ENCODE measurements at regions not wholly inside any gene's neighbourhood (a gene's known extent, or its start where the extent isn't known, plus 50 kb on each side); places are given as distances from the start of the nearest gene placed in this dataset.
"Not testable (repeated sequence)": the region's sequence is repeated elsewhere in the genome, so short reads cannot be mapped to it uniquely, and the experiment has no call there.

- in situ Hi-C loops (cut with HindIII; ENCODE audit: low pct_unique_long_range_greater_than_20kb, low sequenced_read_pairs), result no loop called here
Observed at GRCh38 chr11:42841556-42841955, 470.2 kb upstream of the API5 start.

GRCh38 chr11:42849362-42849761 is 462.4 kb upstream of the API5 start:
- DNase-seq (ENCODE audit: low read depth), result no peak
- in situ Hi-C loops (cut with HindIII; ENCODE audit: low pct_unique_long_range_greater_than_20kb, low sequenced_read_pairs), result no loop called here

More at GRCh38 chr11:42841556-42841955, 470.2 kb upstream of the API5 start:
- DNase-seq (ENCODE audit: low read depth), result no peak

DNA sequence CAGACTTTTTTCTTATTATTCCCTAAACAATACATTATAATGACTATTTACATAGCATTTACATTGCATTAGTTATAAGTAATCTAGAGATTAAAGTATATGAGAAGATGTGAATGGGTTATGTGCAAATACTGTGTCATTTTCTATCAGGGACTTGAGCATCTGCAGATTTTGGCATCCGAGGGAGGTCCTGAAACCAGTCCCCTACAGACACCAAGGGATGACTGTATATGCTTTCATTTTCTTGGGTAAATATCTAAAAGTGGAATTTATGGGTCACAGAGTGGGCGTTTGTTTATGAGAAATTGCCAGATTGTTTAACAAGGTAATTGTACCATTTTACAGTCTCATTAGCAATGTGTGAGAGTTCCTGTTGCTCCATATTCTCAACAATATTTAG is 454.5 kb upstream of the API5 start:
- in situ Hi-C loops (cut with HindIII; ENCODE audit: low pct_unique_long_range_greater_than_20kb, low sequenced_read_pairs), result no loop called here
- DNase-seq (ENCODE audit: low read depth), result no peak

GRCh38 chr11:42870480-42870879 is 441.3 kb upstream of the API5 start:
- in situ Hi-C loops (cut with HindIII; ENCODE audit: low pct_unique_long_range_greater_than_20kb, low sequenced_read_pairs), result no loop called here
- no peak for DNase-seq (ENCODE audit: low read depth)

DNA sequence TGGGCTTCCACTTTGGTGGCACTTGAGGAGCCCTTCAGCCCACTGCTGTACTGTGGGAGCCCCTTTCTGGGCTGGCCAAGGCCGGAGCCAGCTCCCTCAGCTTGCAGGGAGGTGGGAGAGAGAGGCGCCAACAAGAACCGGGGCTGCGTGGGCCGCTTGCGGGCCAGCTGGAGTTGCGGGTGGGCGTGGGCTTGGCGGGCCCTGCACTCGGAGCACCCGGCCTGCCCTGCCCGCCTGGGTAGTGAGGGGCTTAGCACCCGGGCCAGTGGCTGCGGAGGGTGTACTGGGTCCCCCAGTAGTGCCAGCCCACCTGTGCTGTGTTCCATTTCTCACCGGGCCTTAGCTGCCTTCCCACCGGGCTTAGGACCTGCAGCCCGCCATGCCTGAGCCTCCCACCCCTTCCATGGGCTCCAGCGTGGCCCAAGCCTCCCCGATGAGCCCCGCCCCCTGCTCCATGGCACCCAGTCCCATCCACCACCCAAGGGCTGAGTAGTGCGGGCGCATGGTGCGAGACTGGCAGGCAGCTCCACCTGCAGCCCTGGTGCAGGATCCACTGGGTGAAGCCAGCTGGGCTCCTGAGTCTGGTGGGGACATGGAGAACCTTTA is 437.9 kb upstream of the API5 start:
- DNase-seq (ENCODE audit: low read depth); in situ Hi-C loops (cut with HindIII; ENCODE audit: low pct_unique_long_range_greater_than_20kb, low sequenced_read_pairs): not testable (repeated sequence)

- in situ Hi-C loops (cut with HindIII; ENCODE audit: low pct_unique_long_range_greater_than_20kb, low sequenced_read_pairs); DNase-seq (ENCODE audit: low read depth): not testable (repeated sequence)
Observed at GRCh38 chr11:42881335-42881734, 430.5 kb upstream of the API5 start.

- DNase-seq (ENCODE audit: low read depth), result no peak
- in situ Hi-C loops (cut with HindIII; ENCODE audit: low pct_unique_long_range_greater_than_20kb, low sequenced_read_pairs), result no loop called here
Observed at GRCh38 chr11:42890773-42891172, 421.0 kb upstream of the API5 start.

GRCh38 chr11:42901084-42901483 is 410.7 kb upstream of the API5 start:
- DNase-seq (ENCODE audit: low read depth), result no peak
- in situ Hi-C loops (cut with HindIII; ENCODE audit: low pct_unique_long_range_greater_than_20kb, low sequenced_read_pairs), result no loop called here

DNA sequence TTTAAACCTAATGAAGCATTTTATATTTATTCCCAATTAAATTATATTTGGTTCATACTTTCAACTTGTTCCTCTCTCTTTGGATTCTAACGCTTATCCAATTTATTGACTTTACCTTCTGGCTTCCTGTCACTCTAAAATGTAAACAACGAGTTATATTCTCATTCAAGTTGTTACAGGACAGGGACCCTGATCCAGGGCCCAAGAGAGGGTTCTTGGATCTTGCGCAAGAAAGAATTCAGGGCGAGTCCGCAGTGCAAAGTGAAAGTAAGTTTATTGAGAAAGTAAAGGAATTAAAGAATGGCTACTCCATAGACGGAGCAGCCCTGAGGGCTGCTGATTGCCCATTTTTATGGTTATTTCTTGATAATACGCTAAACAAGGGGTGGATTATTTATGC is 405.6 kb upstream of the API5 start:
- no peak for DNase-seq (ENCODE audit: low read depth)
- in situ Hi-C loops (cut with HindIII; ENCODE audit: low pct_unique_long_range_greater_than_20kb, low sequenced_read_pairs), result no loop called here

GRCh38 chr11:42913731-42914130 is 398.1 kb upstream of the API5 start:
- in situ Hi-C loops (cut with HindIII; ENCODE audit: low pct_unique_long_range_greater_than_20kb, low sequenced_read_pairs), result no loop called here

DNA sequence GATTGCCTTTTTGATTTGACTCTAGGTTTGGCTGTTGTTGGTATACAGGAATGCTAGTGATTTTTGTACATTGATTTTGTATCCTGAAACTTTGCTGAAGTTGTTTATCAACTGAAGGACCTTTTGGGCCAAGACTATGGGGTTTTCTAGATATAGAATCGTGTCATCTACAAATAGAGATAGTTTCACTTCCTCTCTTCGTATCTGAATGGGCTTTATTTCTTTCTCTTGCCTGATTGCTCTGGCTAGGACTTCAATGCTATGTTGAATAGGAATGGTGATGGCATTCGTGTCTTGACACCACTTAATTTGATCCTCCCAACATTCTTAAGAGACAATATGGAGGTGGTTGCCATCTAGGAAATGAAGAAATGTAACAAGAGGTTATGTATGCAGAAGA is 388.1 kb upstream of the API5 start:
- DNase-seq (ENCODE audit: low read depth), result no peak
- in situ Hi-C loops (cut with HindIII; ENCODE audit: low pct_unique_long_range_greater_than_20kb, low sequenced_read_pairs), result no loop called here

More at GRCh38 chr11:42913731-42914130, 398.1 kb upstream of the API5 start:
- no peak for DNase-seq (ENCODE audit: low read depth)

DNA sequence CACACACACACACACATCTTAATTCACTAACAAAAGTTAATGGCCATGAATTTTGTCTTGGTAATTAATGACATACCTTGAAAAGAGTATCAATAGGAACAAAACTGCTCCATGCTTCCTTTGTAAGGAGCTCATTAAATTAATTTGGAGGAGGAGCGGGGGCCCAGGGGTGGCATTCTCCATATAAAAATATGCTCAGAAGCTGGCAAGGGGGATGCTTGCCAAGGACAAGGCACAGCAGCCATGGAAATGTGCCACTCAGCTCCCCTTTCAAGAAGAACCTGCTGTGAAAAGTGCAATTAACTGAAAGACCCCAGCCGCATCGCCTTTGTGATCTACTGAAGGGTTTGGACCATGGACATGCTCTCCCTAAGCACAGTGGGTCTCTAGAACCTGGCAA is 385.9 kb upstream of the API5 start:
- in situ Hi-C loops (cut with HindIII; ENCODE audit: low pct_unique_long_range_greater_than_20kb, low sequenced_read_pairs), result no loop called here
- DNase-seq (ENCODE audit: low read depth), result no peak

GRCh38 chr11:42947405-42947804 is 364.4 kb upstream of the API5 start:
- no peak for DNase-seq (ENCODE audit: low read depth)
- in situ Hi-C loops (cut with HindIII; ENCODE audit: low pct_unique_long_range_greater_than_20kb, low sequenced_read_pairs), result no loop called here

GRCh38 chr11:42949738-42950376 is 361.9 kb upstream of the API5 start:
- DNase-seq (ENCODE audit: low read depth); in situ Hi-C loops (cut with HindIII; ENCODE audit: low pct_unique_long_range_greater_than_20kb, low sequenced_read_pairs): not testable (repeated sequence)

GRCh38 chr11:42951266-42951665 is 360.5 kb upstream of the API5 start:
- in situ Hi-C loops (cut with HindIII; ENCODE audit: low pct_unique_long_range_greater_than_20kb, low sequenced_read_pairs), result no loop called here
- DNase-seq (ENCODE audit: low read depth), result no peak

- DNase-seq (ENCODE audit: low read depth), result no peak
- in situ Hi-C loops (cut with HindIII; ENCODE audit: low pct_unique_long_range_greater_than_20kb, low sequenced_read_pairs), result no loop called here
Observed at GRCh38 chr11:42957831-42958230, 354.0 kb upstream of the API5 start.

DNA sequence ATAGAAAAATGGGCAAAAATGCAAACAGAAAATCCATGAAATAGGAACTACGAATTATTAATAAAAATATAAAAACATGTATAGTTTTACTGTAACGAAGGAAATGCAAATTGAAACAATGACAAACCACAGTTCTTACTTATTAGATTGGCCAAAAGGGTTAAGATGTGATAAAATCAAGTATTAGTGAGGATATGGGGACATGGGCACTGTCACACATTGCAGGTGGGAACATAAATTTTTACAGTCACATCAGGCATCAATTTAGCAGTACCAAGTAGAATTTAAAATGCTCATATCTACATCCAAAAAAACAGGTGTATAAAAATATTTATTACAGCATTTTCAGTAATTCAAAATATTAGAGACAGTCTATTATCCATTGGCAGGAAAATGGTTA is 353.2 kb upstream of the API5 start:
- in situ Hi-C loops (cut with HindIII; ENCODE audit: low pct_unique_long_range_greater_than_20kb, low sequenced_read_pairs), result no loop called here
- no peak for DNase-seq (ENCODE audit: low read depth)

DNA sequence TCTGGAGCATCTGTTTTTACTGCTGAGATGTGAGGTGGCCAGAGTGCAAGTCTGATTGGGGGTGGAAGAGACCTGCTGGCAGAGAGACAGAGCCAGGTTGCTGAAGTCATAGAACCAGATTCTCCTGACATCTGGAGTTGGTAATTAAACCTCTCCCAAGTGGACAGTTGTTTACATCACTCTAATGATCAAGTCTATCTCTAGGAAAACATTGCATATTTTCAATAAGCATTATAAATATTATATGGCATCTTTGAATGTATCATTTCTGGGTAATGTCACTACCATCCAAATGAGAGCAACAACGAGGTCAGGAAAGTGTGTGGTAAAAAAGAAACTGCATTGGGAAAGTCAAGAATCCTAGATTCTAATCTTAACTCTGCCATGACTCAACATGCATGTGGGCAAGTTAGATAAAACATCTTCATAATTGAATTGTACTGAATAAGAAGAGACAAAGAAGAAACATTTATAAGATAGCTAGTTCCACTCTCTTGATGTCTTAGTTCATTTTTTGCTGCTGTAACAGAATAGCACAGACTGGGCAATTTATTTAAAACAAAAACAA is 351.2 kb upstream of the API5 start:
- DNase-seq (ENCODE audit: low read depth), result no peak
- in situ Hi-C loops (cut with HindIII; ENCODE audit: low pct_unique_long_range_greater_than_20kb, low sequenced_read_pairs), result no loop called here

DNA sequence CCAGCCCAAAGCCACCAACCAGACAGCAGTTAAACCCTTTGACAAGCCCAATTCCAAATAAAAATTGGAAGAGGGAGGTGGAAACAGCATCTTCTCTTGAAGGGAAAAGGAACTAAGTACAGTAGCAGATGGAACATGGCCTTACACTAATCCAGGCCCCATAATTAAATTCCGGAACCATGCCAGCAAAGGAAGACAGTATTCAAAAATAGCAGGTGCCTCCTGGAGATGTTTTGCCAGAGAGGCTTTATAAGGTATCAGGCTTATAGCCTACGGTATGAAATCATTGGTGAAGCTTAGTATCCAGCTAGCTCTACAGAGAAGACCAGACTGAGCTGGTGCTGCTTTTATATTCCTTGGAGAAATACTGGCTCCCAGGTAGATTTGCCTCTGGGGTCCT is 344.1 kb upstream of the API5 start:
- no peak for DNase-seq (ENCODE audit: low read depth)
- in situ Hi-C loops (cut with HindIII; ENCODE audit: low pct_unique_long_range_greater_than_20kb, low sequenced_read_pairs), result no loop called here

DNA sequence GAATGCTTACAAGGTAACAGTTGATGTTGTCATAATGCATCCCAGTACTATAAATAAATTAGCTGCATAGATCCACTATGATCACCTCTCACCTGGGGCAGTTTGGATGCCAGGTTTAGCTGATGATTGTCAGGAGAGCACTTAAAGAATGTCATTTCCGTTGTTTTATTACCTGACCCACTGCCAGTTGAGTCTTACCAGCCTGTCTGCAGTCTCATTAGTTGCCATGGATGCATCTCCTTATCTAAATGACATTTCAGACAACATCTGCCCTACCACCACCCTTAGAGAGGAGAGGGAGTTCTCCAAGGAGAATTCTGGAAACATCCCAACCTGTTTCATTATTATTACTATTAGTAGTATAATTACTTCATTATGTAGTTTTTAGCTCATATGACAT is 339.1 kb upstream of the API5 start:
- in situ Hi-C loops (cut with HindIII; ENCODE audit: low pct_unique_long_range_greater_than_20kb, low sequenced_read_pairs), result no loop called here

More for the DNA sequence above, 339.1 kb upstream of the API5 start:
- no peak for DNase-seq (ENCODE audit: low read depth)

Measured in Caki2 (cell line).